HPDE6-E6E7 (cell line): ENCODE measurements at regions not wholly inside any gene's neighbourhood (a gene's known extent, or its start where the extent isn't known, plus 50 kb on each side); places are given as distances from the start of the nearest gene placed in this dataset.
A peak's percentile ranks its signal among the peaks of the same experiment; 100 is the strongest.

Experiments
- DNase-seq: peaks from one replicate; pipeline ENCODE4 v3.0.0; 2011; ENCODE audit warnings: missing footprints; ENCODE audit errors: extremely low spot score

GRCh38 chr13:67735651-67736050 lies 505.5 kb upstream of the PCDH9 start:
- DNase-seq = no peak

GRCh38 chr13:67726979-67727378 lies 496.8 kb upstream of the PCDH9 start:
- no peak for DNase-seq

DNA sequence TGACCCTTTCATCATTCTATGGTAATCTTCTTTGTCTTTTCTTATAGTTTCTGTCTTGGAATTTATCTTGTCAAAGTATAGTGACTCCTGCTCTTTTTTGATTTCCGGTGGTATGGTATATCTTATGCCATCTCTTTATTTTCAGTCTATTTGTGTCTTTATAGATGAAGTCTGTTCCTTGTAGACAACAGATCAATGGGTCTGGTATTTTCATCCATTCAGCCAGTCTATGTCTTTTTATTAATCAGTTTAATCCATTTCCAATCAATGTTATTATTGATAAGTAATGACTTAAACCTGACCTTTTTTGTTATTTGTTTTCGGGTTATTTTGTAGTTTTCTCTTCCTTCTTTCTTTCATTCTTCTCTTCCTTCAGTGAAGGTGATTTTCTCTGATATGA lies 495.9 kb upstream of the PCDH9 start:
- DNase-seq = no peak

- peak; percentile 3 for DNase-seq
Observed at GRCh38 chr13:67713571-67713970, 483.4 kb upstream of the PCDH9 start.

DNA sequence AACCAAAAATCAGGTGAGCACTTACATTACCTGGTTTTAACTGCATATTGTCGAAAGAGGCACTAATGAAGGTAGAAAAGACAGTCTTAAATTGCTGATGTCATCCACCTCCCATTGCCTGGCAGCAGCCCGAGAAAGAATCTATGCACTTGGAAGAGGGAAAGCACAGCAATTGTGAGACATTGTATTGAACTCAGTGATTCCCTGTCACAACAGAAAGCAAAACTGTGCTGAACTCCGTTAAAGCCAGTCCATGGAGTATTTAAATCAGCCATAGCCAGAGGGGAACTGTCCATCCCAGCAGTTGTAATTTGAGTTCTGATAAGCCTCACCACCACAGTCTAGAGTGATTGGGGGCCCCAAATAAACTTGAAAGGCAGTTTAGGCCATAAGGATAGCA lies 466.6 kb upstream of the PCDH9 start:
- DNase-seq = no peak

DNA sequence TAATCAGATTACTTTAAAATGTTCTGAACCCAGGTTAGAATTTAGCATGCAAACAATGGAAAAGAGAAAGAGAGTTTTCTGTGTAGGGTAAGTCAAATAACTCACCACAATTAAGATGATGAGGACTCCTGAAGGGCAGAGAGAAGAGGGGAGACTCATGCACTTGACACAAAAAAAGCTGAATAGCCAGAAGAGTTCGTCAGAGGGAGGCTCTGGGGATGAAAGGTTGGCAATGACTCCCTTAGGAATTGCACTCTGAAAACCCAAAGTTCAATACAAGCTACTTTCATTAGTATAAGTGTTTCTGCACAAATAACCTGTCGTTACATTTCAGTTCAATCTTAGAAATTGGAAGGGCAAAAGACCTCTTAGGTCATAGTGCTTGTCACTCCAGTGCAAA lies 434.4 kb upstream of the PCDH9 start:
- DNase-seq = no peak

GRCh38 chr13:67662997-67663396 lies 432.9 kb upstream of the PCDH9 start:
- DNase-seq = no peak

- no peak for DNase-seq
Observed at GRCh38 chr13:67652887-67653286, 422.8 kb upstream of the PCDH9 start.

- no peak for DNase-seq
Observed at GRCh38 chr13:67651908-67652465, 421.9 kb upstream of the PCDH9 start.

- DNase-seq = no peak
Observed at GRCh38 chr13:67650471-67650870, 420.3 kb upstream of the PCDH9 start.

- no peak for DNase-seq
Observed at GRCh38 chr13:67645874-67646467, 415.8 kb upstream of the PCDH9 start.

GRCh38 chr13:67643516-67644055 lies 413.4 kb upstream of the PCDH9 start:
- DNase-seq = no peak

DNA sequence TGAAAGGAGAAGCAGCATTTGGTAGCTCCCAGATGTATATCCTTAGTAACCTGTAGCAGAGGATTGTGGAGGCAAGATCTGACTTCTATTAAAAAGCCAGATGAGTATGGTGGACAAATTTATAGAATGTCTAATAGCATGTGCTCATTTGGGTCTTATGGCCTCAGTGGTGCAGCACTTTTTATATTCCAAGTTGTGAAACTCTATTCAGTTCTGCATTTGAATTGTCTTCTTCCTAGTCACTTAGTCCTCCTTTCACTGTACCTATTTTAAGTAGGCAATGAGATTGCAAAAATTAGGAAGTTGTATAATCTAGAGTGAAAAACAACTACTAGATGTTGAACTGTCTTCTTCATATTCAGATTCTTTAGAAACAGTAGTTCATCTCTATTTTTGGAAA lies 412.5 kb upstream of the PCDH9 start:
- DNase-seq = no peak

DNA sequence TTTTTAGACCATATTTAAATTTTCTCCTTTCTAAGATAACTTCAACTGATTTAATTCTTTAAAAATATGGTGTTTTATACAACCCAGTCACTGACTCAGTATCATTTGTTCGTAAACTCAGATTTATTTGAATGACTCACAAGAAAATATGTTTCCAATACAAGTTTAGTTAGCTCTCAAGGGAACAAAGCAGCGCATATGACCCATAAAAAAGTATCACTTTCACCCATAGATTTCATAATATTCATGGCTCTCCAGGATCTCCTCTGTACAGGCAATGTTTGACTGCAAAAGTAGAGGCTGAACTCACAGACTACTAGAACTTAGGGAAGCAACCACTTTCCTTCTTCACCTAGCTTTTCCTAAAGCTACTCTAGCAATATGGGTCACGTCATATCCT lies 405.6 kb upstream of the PCDH9 start:
- no peak for DNase-seq

- DNase-seq = no peak
Observed at GRCh38 chr13:67632590-67632989, 402.5 kb upstream of the PCDH9 start.

- DNase-seq = no peak
Observed at GRCh38 chr13:67630640-67631039, 400.5 kb upstream of the PCDH9 start.

- DNase-seq = no peak
Observed at GRCh38 chr13:67623630-67624029, 393.5 kb upstream of the PCDH9 start.

DNA sequence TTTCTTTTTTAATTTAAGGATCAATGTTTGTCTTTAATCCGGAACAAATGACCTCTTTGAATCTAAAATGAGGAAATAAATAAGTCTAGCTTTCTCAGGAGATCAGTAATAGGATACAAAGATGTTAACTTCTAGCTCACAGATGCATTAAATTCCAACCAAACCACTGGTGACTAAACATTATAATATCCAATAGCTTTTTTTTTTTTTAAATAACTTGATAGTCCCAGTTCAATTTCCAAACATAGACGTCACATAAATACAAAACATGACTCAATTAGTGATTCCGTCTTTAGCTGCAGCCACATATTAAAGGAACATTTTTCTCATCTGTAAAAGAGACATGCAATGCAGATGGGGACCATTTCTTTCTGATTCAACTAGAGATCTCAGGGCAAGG lies 390.5 kb upstream of the PCDH9 start:
- no peak for DNase-seq

DNA sequence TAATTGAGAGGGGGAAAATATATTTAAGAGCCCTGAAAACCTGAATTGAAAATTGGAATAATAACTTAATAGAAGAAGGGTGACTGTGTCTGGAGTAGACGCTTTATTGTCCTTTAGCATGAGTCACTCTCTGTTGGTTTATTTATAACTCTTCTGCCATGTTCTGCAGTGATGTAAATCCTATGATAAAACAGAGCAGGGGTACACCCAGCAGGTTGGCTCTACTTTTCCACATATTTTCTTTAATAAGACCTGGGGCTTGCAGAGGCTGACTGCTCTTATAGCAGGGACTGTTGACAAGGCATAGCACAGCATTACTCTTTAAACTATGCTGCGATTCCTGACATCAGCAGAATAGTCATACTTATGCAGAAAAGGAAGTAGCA lies 389.9 kb upstream of the PCDH9 start:
- DNase-seq = peak; percentile 12

DNA sequence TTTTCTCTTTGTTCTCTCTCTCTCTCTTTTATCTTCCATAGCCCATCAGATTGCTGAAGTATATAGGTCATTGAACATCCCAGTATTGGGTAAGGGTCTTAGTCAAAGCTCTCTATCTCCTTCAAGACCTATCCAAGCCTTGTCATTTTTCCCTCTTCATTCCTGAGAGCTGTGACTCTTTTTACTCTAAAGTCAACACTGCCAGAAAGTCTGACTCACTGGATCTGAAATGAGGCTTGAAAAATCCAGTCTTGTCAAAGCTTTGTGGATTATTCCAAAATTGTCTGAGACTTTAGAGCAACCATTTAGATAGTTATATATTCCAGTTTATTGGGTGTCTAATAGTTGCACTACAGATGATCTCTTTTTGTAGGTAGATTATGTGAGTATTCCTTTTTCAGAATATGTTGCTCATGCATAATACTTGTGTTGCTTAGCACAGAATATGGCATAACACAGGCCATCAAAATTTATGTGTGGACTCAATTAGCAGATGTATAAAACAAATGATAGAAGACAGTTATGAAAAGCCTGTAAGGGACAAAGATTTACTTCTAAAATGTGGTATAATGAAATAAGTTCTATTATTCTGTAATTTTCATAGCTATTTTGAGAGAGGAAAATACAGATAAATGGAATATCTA lies 389.3 kb upstream of the PCDH9 start:
- DNase-seq = no peak

DNA sequence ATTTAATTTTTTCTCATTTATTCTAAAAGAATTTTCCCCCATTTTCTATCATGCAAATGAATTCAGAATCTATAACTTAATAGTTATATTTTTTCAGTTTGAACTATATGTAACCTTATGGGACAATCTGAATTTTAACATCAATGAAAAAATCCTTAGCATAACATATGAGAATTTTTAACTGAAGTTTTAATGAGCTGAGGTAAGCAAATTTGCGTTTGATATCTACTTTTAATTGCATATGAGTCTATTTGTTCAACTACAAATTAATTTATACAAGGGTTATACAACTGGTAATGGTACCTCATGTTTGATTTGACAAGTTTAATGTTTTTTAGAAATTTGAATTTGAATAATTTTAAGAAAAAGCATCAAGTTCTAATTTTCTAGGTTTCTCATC lies 384.4 kb upstream of the PCDH9 start:
- DNase-seq = no peak

GRCh38 chr13:67614013-67614412 lies 383.9 kb upstream of the PCDH9 start:
- DNase-seq = no peak

GRCh38 chr13:67588607-67589006 lies 358.5 kb upstream of the PCDH9 start:
- DNase-seq = no peak
